GM12878 (cell line): ENCODE measurements at regions not wholly inside any gene's neighbourhood (a gene's known extent, or its start where the extent isn't known, plus 50 kb on each side); places are given as distances from the start of the nearest gene placed in this dataset.
A peak's percentile ranks its signal among the peaks of the same experiment; 100 is the strongest.

Source experiments
- CBX3 ChIP-seq: fragments of 200-600 bp; sonication (generic); IDR thresholded peaks from 2 replicates; pipeline ENCODE4 v1.6.1; 2016; ENCODE audit warnings: low read depth, borderline replicate concordance
- CBX5 ChIP-seq: sonication (generic); IDR thresholded peaks from 2 replicates; pipeline ENCODE4 v1.6.1; 2016; ENCODE audit warnings: low read depth, moderate library complexity, mild to moderate bottlenecking, inconsistent platforms
- CHD1 ChIP-seq: IDR thresholded peaks from 2 replicates; pipeline ENCODE4 v1.6.1; 2012; ENCODE audit warnings: low read depth, low read length, improper control_type of control experiment
- HCFC1 ChIP-seq: fragments of 150-350 bp; IDR thresholded peaks from 2 replicates; pipeline ENCODE4 v1.6.1; 2014; ENCODE audit warnings: low read length
- IRF4 ChIP-seq: IDR thresholded peaks from 2 replicates; pipeline ENCODE4 v1.6.1; 2011; ENCODE audit warnings: low read depth, low read length
- KLF5 ChIP-seq: fragments of 450-650 bp; IDR thresholded peaks from 2 replicates; pipeline ENCODE4 v1.6.1; 2014; ENCODE audit warnings: mild to moderate bottlenecking; ENCODE audit not compliant: partially characterized antibody
- NR2C2 ChIP-seq: IDR thresholded peaks from 2 replicates; pipeline ENCODE4 v1.6.1; 2011; ENCODE audit warnings: borderline replicate concordance, low read depth; ENCODE audit not compliant: control insufficient read depth, insufficient read length
- PAX5 ChIP-seq: IDR thresholded peaks from 2 replicates; pipeline ENCODE4 v1.6.1; 2011; ENCODE audit warnings: low read depth, low read length, borderline replicate concordance
- RAD21 ChIP-seq: IDR thresholded peaks from 2 replicates; pipeline ENCODE4 v1.6.1; 2011; ENCODE audit warnings: mild to moderate bottlenecking, low read depth, low read length, moderate library complexity; ENCODE audit not compliant: insufficient read depth
- RAD51 ChIP-seq: fragments of 450-650 bp; IDR thresholded peaks from 2 replicates; pipeline ENCODE4 v1.6.1; 2016; ENCODE audit warnings: moderate library complexity, mild to moderate bottlenecking, inconsistent platforms
- RUNX3 ChIP-seq: IDR thresholded peaks from 2 replicates; pipeline ENCODE4 v1.6.1; 2012; ENCODE audit warnings: low read length, inconsistent platforms
- SIN3A ChIP-seq: IDR thresholded peaks from 2 replicates; pipeline ENCODE4 v1.6.1; 2012; ENCODE audit warnings: low read depth, low read length, improper control_type of control experiment
- SPI1 ChIP-seq: IDR thresholded peaks from 2 replicates; pipeline ENCODE4 v1.6.1; 2011; ENCODE audit warnings: low read depth, mild to moderate bottlenecking, low read length, moderate library complexity, borderline replicate concordance; ENCODE audit not compliant: insufficient read depth
- TCF12 ChIP-seq: IDR thresholded peaks from 2 replicates; pipeline ENCODE4 v1.6.1; 2011; ENCODE audit warnings: low read depth, mild to moderate bottlenecking, low read length
- TCF7 ChIP-seq: IDR thresholded peaks from 2 replicates; pipeline ENCODE4 v1.6.1; 2014; ENCODE audit warnings: antibody characterized with exemption, borderline replicate concordance
- ZNF217 ChIP-seq: fragments of 450-650 bp; IDR thresholded peaks from 2 replicates; pipeline ENCODE4 v1.6.1; 2017; ENCODE audit warnings: antibody characterized with exemption, mild to moderate bottlenecking
- ZNF24 ChIP-seq: fragments of 450-650 bp; IDR thresholded peaks from 2 replicates; pipeline ENCODE4 v1.6.1; 2017; ENCODE audit warnings: antibody characterized with exemption, mild to moderate bottlenecking
- ZNF592 ChIP-seq: fragments of 450-650 bp; IDR thresholded peaks from 2 replicates; pipeline ENCODE4 v1.6.1; 2017; ENCODE audit warnings: mild to moderate bottlenecking, moderate library complexity
- ZSCAN29 ChIP-seq: fragments of 450-650 bp; IDR thresholded peaks from 2 replicates; pipeline ENCODE4 v1.6.1; 2017; ENCODE audit warnings: mild to moderate bottlenecking, moderate library complexity
- TF ChIP-seq, protein P1 (sequence below): IDR thresholded peaks from 2 replicates; pipeline ENCODE4 v1.6.1; 2011; ENCODE audit warnings: low read depth, low read length, improper control_type of control experiment, borderline replicate concordance
- TF ChIP-seq, protein P2 (sequence below): fragments of 450-650 bp; IDR thresholded peaks from 2 replicates; pipeline ENCODE4 v1.6.1; 2017; ENCODE audit warnings: low read depth, mild to moderate bottlenecking, moderate library complexity
- TF ChIP-seq, protein P3 (sequence below): fragments of 450-650 bp; IDR thresholded peaks from 2 replicates; pipeline ENCODE4 v1.6.1; 2018; ENCODE audit warnings: borderline replicate concordance, mild to moderate bottlenecking; ENCODE audit not compliant: partially characterized antibody
- TF ChIP-seq, protein P4 (sequence below): IDR thresholded peaks from 2 replicates; pipeline ENCODE4 v1.6.1; 2012; ENCODE audit warnings: low read depth, low read length, improper control_type of control experiment

GRCh38 chrX:7205037-7205577 is 57.2 kb upstream of the PUDP start (continued):
- TF ChIP-seq, protein P1, sequence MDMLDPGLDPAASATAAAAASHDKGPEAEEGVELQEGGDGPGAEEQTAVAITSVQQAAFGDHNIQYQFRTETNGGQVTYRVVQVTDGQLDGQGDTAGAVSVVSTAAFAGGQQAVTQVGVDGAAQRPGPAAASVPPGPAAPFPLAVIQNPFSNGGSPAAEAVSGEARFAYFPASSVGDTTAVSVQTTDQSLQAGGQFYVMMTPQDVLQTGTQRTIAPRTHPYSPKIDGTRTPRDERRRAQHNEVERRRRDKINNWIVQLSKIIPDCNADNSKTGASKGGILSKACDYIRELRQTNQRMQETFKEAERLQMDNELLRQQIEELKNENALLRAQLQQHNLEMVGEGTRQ = no peak
- TF ChIP-seq CHD1 (no peak), IRF4 (no peak), SIN3A (no peak), TCF12 (0 out of 2 replicates have a peak, but pooled peaks have one; percentile 27), CBX3 (no peak), CBX5 (no peak), NR2C2 (no peak), KLF5 (no peak), TCF7 (no peak), SPI1 (no peak), ZNF592 (no peak), RUNX3 (peak; percentile 90), ZNF24 (no peak), ZSCAN29 (no peak), ZNF217 (no peak), RAD21 (no peak), HCFC1 (no peak), PAX5 (no peak), RAD51 (no peak)
- TF ChIP-seq, protein P2, sequence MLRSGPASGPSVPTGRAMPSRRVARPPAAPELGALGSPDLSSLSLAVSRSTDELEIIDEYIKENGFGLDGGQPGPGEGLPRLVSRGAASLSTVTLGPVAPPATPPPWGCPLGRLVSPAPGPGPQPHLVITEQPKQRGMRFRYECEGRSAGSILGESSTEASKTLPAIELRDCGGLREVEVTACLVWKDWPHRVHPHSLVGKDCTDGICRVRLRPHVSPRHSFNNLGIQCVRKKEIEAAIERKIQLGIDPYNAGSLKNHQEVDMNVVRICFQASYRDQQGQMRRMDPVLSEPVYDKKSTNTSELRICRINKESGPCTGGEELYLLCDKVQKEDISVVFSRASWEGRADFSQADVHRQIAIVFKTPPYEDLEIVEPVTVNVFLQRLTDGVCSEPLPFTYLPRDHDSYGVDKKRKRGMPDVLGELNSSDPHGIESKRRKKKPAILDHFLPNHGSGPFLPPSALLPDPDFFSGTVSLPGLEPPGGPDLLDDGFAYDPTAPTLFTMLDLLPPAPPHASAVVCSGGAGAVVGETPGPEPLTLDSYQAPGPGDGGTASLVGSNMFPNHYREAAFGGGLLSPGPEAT = 0 out of 2 replicates have a peak, but pooled peaks have one; percentile 31
- TF ChIP-seq, protein P3, sequence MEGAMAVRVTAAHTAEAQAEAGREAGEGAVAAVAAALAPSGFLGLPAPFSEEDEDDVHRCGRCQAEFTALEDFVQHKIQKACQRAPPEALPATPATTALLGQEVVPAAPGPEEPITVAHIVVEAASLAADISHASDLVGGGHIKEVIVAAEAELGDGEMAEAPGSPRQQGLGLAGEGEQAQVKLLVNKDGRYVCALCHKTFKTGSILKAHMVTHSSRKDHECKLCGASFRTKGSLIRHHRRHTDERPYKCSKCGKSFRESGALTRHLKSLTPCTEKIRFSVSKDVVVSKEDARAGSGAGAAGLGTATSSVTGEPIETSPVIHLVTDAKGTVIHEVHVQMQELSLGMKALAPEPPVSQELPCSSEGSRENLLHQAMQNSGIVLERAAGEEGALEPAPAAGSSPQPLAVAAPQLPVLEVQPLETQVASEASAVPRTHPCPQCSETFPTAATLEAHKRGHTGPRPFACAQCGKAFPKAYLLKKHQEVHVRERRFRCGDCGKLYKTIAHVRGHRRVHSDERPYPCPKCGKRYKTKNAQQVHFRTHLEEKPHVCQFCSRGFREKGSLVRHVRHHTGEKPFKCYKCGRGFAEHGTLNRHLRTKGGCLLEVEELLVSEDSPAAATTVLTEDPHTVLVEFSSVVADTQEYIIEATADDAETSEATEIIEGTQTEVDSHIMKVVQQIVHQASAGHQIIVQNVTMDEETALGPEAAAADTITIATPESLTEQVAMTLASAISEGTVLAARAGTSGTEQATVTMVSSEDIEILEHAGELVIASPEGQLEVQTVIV = no peak
- TF ChIP-seq, protein P4, sequence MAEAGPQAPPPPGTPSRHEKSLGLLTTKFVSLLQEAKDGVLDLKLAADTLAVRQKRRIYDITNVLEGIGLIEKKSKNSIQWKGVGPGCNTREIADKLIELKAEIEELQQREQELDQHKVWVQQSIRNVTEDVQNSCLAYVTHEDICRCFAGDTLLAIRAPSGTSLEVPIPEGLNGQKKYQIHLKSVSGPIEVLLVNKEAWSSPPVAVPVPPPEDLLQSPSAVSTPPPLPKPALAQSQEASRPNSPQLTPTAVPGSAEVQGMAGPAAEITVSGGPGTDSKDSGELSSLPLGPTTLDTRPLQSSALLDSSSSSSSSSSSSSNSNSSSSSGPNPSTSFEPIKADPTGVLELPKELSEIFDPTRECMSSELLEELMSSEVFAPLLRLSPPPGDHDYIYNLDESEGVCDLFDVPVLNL = no peak
